Fibroblast of villous mesenchyme (primary cell): ENCODE measurements at regions not wholly inside any gene's neighbourhood (a gene's known extent, or its start where the extent isn't known, plus 50 kb on each side); places are given as distances from the start of the nearest gene placed in this dataset.

ENCODE experiments used
- DNase-seq: peaks from one replicate; pipeline ENCODE4 v3.0.0-alpha.2; 2010; ENCODE audit warnings: low read depth
- H3K4me3 ChIP-seq: 2 replicates; pipeline ENCODE4 v1.5.1; 2011; ENCODE audit warnings: low read depth, mild to moderate bottlenecking, low read length
- TF ChIP-seq, protein P1 (sequence below): IDR thresholded peaks from 2 replicates; pipeline ENCODE4 v1.5.1; 2012; ENCODE audit warnings: low read depth, mild to moderate bottlenecking, low read length; ENCODE audit not compliant: insufficient read depth

DNA sequence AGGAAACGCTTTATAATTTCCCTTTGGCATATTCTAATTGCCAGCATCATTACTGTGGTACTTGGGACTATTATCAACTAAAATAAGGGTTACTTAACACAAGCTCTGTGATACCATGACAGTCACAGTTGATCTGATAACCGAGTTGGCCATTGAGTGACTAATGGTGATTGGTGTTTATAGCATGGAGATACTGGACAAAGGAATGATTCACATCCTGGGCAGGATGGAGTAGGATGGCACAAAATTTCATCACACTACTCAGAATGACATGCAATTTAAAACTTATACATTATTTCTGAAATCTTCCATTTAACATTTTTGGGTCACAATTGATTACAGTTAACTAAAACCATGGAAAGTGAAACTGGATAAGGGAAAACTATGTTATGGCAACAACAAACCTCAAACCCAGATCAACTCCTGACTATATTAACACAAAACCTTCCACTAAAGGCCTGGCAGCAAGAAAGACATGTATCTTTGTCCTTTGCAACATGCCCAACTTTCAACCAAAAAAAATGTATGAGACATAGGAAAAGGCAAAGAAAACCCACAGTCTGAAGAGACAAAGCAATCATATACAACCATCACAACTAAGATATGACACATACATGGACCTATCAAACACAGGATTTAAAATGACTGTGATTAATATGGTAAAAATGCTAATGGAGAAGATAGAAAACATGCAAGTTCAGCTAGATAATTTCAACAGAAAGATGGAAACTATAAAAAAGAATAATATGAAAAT lies 208.5 kb upstream of the NRP1 start:
- no peak for DNase-seq
- no peak overlapping the region for H3K4me3 ChIP-seq
- TF ChIP-seq, protein P1, sequence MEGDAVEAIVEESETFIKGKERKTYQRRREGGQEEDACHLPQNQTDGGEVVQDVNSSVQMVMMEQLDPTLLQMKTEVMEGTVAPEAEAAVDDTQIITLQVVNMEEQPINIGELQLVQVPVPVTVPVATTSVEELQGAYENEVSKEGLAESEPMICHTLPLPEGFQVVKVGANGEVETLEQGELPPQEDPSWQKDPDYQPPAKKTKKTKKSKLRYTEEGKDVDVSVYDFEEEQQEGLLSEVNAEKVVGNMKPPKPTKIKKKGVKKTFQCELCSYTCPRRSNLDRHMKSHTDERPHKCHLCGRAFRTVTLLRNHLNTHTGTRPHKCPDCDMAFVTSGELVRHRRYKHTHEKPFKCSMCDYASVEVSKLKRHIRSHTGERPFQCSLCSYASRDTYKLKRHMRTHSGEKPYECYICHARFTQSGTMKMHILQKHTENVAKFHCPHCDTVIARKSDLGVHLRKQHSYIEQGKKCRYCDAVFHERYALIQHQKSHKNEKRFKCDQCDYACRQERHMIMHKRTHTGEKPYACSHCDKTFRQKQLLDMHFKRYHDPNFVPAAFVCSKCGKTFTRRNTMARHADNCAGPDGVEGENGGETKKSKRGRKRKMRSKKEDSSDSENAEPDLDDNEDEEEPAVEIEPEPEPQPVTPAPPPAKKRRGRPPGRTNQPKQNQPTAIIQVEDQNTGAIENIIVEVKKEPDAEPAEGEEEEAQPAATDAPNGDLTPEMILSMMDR, result no peak

DNA sequence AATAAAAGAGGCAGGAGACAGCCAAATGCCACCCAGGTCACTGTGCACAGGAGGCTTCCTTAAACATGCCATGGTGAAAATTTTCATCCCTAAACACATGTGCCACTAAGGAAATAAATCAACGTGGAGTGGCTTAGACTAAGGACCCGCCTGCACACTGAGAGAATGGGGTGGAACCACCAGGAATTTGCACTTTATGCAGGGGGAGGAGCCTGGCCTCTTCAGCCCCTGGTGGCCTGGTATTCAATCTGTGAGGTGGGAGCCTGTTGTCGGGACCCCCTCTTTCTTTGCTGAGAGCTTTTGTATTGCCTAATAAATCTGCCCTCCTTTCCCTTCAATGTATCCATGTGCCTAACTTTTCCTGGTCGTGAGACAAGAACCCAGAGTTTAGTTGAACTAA lies 204.6 kb upstream of the NRP1 start:
- DNase-seq, result no peak
- H3K4me3 ChIP-seq, result no peak overlapping the region
- TF ChIP-seq, protein P1, result no peak

DNA sequence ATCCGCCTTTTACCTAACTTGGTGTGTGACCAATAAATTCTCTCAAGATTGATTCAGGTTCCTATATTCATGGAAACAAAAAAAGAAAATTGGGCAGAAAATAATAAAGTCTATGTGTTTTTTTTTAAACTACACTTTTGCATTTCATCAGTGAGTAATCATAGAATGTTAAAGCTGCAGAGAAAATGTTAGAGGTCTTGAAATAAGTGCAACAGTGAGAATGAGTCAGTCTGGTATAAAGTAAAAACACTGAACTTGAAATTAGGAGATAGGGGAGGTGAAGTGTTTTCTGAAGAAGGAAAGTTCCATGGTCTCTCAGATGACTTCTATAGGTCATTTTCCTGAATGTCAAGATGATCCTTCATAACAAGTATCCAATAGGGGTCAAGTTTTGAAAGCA lies 202.6 kb upstream of the NRP1 start:
- peak; percentile 34 for DNase-seq
- TF ChIP-seq, protein P1, result no peak
- H3K4me3 ChIP-seq, result no peak overlapping the region

DNA sequence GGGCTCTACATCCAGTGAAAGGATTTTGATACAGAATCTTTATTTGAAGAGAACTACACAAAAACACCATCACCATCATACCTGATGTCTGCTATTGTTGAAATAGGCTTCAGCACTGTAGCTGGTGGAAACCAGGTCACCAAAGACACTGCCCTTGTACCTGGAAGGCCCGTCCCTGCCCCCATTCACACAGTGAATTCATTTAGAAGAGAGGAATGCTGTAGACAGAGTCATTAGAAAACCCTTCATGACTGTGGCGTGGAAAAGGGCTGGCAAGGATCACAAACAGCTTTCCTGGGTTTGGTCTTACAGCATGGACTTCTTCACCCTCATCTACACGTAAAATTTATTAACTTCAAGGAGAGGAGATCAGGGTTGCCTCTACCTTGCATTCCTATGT lies 202.0 kb upstream of the NRP1 start:
- TF ChIP-seq, protein P1, result no peak
- H3K4me3 ChIP-seq, result no peak overlapping the region
- no peak for DNase-seq

DNA sequence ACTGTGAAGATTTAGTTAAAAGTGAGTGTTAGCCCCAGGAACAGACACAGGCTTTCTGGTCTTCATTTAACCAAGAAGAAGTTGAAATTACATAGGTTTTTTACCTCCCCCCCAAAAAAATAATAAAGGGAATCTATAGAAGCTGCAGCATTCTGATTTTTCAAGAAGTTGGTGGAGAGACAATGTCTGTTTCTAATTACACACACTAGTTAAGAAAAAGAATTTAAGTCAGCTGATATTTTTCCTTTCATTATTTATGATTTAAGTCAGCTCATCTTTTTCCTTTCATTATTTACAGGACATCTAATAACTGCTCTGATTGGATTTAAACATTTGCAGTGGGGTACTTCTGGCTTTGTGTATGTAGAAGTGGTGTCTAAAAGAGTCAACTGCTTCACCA lies 201.4 kb upstream of the NRP1 start:
- DNase-seq, result no peak
- TF ChIP-seq, protein P1, result no peak
- no peak overlapping the region for H3K4me3 ChIP-seq

DNA sequence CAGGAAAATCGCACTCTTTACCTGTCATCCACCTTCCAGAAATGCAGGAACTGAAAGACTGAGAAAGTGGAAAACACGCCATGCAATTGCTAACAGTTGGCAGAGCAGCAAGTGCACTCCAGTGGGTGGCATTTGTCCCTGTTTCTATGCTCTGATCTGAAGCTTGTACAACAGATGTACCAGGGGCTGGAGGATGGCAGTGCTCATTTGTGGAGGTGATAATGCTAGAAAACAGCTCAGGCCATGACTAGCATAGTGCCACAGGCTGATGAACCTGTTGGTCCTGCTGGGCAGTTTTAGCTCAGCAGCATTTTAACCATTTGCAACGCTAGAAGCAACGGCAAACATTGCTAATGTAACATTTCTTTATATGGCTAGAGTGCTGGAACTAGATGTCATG lies 199.9 kb upstream of the NRP1 start:
- TF ChIP-seq, protein P1, result no peak
- no peak overlapping the region for H3K4me3 ChIP-seq
- DNase-seq, result no peak

DNA sequence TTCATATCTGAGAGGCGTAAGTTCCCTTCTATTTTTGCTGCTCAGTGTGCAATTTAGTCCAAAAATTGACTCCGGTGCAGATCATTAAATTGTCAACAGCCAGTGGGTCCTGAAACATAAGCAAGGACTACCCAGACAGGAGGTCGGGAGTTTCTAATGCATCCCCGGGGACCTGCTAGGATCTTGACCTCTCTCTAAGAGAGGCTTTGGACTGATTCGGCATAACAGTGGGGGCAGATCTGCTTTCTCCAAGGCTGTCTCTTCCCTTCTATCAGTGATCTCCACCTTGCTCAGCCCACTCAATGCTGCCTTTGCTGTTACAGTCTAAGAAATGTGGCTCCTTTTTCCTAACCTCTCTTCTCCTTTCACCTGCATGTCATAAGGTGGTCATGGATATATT lies 199.1 kb upstream of the NRP1 start:
- no peak overlapping the region for H3K4me3 ChIP-seq
- TF ChIP-seq, protein P1, result no peak
- DNase-seq, result no peak
